GM19372 (cell line): ENCODE measurements at regions not wholly inside any gene's neighbourhood (a gene's known extent, or its start where the extent isn't known, plus 50 kb on each side); places are given as distances from the start of the nearest gene placed in this dataset.

ENCODE experiments used
- ATAC-seq: cut with Tn5 transposase; IDR thresholded peaks from one replicate; pipeline ENCODE4 v1.9.1; 2021; ENCODE audit warnings: mild to moderate bottlenecking, low read depth, moderate library complexity; ENCODE audit not compliant: unreplicated experiment

DNA sequence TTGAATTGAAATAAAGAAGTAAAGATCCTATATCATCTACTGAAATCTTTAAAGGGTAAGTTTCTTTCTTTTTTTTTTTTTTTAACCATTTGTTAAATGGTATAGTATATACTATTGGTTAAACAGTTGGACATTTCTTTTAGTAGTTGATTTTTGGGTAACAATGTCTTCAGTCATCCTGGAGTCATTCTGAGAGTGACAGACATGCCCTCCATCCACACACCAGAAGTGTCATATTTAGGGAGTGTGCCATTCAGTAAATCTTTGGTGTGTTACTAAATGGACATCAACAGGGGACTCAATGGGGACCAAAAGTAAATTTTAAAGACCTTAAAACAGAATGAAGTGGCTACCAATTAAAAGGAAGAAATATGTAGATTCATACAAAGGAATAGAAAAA, 50.8 kb upstream of the SLC39A10 start:
- no peak for ATAC-seq

GRCh38 chr2:195604706-195605105, 52.3 kb upstream of the SLC39A10 start:
- no peak for ATAC-seq

DNA sequence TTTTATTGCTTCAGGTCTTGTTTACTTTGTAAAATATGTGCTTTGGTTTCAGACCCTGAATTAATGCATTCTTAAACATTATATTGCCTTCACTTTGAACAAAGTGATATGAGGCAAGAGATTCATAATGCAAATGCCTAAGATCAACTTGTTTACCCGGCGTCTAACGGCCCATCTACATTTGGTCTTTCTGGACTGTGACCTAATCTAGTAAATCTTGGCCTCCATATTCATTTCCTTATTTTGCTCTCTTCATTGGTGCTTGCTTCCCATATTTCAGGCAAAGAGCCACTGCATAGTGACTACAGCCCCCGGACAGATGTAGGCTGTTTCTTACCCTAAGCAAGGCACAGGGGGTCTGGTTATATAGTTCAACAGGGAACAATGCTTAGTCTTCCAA, 53.0 kb upstream of the SLC39A10 start:
- ATAC-seq: no peak

DNA sequence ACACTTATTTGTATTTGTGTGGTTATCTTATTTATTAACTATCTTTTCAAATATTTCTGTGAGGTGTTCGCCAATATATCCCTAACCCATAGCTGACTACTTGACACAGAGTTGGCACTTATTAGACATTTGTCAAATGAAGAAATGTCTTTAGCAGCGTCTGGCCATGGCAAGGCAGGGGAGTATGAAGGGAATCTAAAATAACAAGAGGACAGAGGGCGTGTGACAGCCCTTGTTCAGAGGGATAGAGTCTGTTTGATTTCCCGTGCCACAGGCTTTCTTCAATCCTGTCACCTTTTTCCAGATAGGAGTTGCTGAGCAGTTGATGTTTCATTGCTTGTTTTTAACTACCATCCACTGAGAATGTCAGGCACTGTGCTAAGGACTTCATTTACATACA, 53.6 kb upstream of the SLC39A10 start:
- ATAC-seq: no peak

- ATAC-seq: no peak
Measured at GRCh38 chr2:195602687-195603086, 54.3 kb upstream of the SLC39A10 start.

DNA sequence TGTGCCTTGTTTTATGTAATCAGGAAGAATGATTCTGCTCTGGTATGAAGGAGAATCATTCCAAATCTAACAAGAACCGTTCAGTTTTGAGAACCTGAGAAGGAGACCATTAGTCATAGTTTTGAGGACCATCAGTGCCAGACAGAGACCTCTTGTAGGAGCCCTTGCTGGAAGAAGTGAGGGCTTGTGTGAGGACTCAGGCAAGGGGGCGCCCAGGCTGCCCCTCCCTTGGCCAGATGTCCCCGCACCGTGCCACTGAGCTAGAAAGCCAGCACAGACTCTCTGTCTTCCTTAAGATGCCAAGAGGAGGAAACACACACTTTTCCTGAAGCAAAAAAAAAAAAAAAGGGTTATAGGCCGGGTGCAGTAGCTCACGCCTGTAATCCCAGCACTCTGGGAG, 55.7 kb upstream of the SLC39A10 start:
- no peak for ATAC-seq

GRCh38 chr2:195600778-195601177, 56.2 kb upstream of the SLC39A10 start:
- no peak for ATAC-seq

DNA sequence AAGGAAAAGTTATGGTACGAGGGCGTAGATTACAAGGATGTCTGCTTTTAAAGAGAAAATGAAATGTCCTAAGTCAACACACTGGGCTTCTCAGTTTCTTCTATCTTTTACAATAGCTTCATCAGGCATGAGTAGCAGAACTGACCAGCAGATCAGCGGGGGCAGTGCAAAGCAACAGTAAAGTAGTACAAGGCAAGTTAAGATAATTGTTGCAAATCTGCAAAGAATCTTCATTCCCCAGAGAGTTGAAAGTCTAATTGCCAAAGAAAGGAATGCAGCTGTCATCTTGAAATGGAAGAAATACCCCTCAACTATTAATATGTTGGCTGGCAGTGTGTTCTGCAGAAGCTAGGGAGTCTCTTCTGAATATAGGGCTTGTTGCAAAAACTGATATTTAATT, 60.2 kb upstream of the SLC39A10 start:
- ATAC-seq: no peak

DNA sequence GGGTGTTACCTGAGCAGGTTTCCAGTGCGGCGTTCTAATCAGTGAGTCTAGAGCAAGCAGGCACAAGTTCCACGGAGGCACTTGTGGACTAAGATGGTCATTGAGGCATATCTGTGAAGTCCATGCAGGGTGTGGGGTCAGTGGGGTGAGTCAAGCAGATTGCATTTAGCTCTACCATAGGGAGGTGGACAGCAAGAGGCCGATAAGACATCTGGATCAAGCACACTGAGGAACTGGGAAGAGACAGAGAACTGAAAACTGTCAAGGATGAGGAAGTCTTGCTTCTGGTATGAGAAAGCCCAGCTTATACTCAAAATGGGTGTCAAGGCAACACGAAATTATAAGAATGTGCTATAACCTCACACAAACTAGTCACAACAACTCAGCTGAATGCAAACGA, 61.2 kb upstream of the SLC39A10 start:
- no peak for ATAC-seq

DNA sequence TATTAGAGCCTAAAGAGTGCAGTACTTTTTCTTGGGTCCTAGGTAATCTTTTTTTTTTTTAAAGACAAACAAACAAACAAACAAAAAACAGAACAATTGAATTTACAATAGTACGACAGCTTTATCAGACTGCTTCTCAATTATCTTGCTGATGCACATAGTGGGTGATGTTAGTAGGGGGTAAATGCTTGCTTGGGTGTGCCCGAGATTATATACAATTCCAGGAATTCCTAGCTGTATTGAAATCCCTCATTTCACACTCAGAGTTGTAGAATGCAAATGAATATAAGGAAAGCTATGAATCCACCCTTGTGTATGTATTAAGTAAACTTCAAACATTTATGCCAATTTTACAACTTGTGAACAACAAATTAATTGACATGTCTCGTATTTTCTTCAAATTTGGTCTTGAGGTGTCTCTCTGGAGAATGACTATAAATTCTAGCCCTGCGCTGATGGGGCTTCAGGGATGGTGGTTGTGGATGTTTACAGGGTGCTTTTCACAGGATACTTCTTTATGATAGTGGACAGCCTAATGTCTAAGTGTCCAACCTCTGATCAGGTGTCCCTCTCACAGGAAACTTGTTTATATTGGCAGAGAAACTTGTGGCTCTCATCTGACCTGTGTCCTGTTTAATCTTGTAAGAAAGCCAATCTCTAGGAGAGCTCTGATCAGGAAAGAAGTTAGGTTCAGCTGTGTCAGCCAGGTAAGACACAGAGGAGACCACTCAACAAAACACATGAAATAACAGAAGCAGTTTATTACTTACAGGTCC, 61.9 kb upstream of the SLC39A10 start:
- ATAC-seq: no peak

DNA sequence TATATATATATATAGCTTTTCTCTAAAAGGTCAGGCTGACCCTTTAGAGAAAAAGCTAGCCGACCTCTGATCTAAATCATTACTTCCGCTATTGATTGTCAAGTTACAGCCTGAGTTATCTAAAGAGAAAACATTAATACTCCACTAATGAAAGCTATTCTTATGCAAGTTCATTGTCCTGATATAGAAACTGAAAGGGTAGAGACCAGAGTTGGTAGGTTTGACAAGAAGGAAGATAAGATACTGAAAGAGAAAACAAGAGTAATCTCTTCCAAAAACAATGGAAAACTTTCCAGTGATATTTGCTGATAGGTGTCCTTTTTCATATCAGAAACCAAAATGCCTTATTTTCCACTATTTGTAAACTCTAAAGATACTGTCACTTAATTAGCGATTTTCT, 62.8 kb upstream of the SLC39A10 start:
- no peak for ATAC-seq

GRCh38 chr2:195592105-195592504, 64.9 kb upstream of the SLC39A10 start:
- no peak for ATAC-seq

GRCh38 chr2:195590861-195591205, 66.2 kb upstream of the SLC39A10 start:
- ATAC-seq: no peak

DNA sequence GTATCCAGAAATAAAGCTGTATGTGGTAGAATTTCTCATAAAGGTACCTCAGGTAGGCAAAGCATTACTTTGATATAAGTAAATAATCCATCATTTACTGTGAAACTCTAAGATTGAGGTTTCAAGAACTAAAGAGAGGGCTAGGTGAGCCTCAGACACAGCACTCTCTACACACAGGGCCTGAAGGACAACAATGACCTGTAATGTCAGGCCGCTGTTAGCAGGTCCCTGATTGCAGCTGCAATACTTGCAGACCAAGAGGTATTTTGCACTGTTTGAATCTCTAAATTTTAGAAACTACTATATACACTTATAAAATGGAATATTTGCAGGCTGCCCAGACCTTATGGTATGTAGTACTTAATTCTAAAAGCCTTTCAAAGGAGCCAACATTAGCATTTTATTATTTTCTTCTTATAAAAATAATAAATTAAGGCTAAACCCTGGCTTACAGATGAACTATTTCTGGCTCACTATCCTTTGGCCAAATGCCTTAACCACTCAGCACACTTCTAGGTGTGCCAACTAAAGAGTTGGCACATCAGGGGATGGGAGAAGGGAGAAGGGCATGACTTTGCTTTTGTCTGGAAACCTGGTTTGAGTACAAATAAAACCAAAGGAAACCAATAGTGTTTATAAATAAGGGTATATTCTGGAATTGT, 66.7 kb upstream of the SLC39A10 start:
- no peak for ATAC-seq

GRCh38 chr2:195587966-195588365, 69.1 kb upstream of the SLC39A10 start:
- ATAC-seq: no peak

DNA sequence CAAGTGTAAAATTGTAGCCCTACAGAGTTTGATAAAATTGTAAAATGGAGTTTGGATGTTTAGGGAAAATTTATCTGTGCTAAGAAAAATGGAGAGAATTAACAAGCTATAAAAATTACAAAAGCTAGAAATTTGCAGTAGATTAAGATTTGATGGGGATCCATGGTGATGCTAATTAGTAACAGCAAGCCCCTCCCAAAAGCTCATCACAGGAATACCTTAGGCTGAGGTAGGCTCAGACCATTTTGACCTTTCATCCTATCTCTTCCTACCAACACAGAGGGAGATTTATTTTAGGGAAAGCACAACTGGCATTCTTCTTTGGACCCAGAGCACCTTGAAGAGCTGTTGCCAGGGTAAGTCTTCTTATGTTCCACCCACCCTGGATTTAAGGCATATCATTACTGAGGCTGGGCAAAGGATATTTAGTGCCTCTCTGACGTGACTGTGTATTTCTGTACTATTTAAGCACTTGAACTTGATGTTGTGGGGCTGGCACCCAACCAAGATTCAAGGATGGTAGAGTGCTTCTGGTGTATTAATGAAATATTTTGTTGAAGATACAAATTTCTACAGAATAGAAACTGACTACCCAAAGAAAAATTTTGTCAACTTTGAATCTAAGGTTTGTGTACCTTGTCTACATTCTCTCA, 70.8 kb upstream of the SLC39A10 start:
- ATAC-seq: no peak

GRCh38 chr2:195582188-195582587, 74.8 kb upstream of the SLC39A10 start:
- ATAC-seq: no peak

GRCh38 chr2:195579776-195580555, 77.1 kb upstream of the SLC39A10 start:
- ATAC-seq: peak; percentile 51

DNA sequence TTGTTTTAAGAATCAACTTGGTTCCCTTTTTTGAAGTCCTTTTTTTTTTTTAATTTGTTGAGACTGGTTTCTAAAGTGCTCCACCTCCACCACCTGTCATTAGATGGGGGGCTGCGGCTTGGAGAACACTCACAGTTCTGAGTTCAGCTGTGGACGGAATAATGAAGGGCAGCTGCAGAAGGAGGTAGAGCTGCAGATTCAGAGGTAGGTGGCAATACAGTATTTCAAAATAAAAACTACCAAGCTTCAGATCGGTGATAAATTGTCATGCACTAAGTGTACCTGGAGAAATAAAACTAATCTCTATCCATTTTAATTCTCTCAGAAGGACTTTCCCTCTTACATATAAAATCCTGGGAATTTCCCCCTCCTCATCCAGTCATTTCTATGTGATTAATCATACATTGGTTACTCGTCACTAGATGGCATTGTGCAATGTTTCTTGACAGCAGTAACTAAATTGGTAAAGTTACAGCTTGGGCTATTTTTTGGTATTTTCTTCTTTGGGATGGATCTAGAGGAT, 81.1 kb upstream of the SLC39A10 start:
- peak; percentile 64 for ATAC-seq

DNA sequence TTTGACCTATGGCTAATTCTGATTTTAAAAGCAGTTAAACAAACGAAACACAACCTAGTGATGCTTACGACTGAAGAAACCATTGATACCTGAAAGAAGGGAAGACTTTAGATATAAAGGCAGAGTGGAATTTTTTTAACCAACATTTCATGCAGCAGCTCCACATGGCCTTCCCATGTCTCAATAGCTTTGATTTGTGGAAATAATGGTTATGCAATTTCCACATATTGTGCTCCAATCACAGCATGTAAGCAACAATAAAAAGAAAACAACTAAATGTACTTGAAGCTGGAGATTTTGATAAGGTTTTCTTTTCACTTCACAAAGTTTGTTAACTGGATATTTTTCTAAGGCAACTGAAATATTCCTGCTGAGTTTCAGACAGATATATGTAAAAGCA, 82.0 kb upstream of the SLC39A10 start:
- no peak for ATAC-seq

DNA sequence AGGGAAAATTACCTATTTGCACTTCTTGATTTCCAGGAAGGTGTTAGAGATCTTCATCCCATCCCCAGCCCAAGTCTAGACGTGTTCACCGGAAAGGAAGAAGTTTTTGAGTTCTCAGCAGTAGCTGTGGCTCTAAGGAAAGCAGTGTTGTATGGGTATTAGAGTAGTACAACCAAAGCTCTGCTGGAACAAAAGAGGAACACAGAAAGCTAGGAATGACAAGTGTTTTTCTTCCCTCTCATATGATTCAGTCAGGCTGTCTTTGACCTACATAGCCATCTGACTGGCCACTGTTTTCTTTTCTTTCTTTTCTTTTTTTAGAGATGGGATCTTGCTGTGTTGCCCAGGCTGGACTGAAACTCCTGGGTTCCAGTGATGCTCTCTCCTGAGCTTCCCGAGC, 82.7 kb upstream of the SLC39A10 start:
- no peak for ATAC-seq
